GM12878 (cell line): ENCODE measurements at regions not wholly inside any gene's neighbourhood (a gene's known extent, or its start where the extent isn't known, plus 50 kb on each side); places are given as distances from the start of the nearest gene placed in this dataset.

Source experiments
- ATAC-seq: fragments of 200-7000 bp; cut with Tn5 transposase; 3 replicates; pipeline ENCODE4 v1.9.1; 2020; ENCODE audit warnings: mild to moderate bottlenecking, moderate library complexity
- BruUV-seq: library from RNA; stranded (reverse); fragments of 400-500 nt; replicated peaks from 2 replicates; lab custom pipeline; 2021; lab: Mats Ljungman, UMichigan
- CTCF ChIA-PET: fragments of 300-600 bp; sonication (Branson Sonifier 250); formaldehyde crosslinking; extraction: SDS; loops from one replicate; lab custom pipeline; 2021; ENCODE audit warnings: inconsistent platforms; lab: Yijun Ruan, JAX
- POLR2A ChIA-PET: fragments of 350-600 bp; formaldehyde crosslinking; extraction: SDS; loops from one replicate; lab custom pipeline; 2021; ENCODE audit warnings: inconsistent platforms; lab: Charles Lee
- RAD21 ChIA-PET: fragments of 300-600 bp; sonication (Branson Sonifier 250); formaldehyde crosslinking; loops from one replicate; lab custom pipeline; 2023; ENCODE audit warnings: antibody characterized with exemption; ENCODE audit not compliant: unreplicated experiment; lab: Charles Lee
- SMC1A ChIA-PET: fragments of 300-600 bp; sonication (Branson Sonifier 250); formaldehyde crosslinking; loops from one replicate; lab custom pipeline; 2023; ENCODE audit not compliant: unreplicated experiment, uncharacterized antibody; lab: Charles Lee
- DNase-seq: peaks from one replicate; pipeline ENCODE4 v3.0.0-alpha.2; 2011; ENCODE audit warnings: low read depth, low spot score
- FAIRE-seq: peaks from 3 replicates; lab custom pipeline; 2011; peaks lifted over from hg19 to GRCh38; lab: Jason Lieb, UNC
- H2AFZ ChIP-seq: 2 replicates; pipeline ENCODE4 v1.6.0; 2011; ENCODE audit warnings: low read depth, low read length, control low read depth; ENCODE audit not compliant: control insufficient read depth
- H3K27ac ChIP-seq: 2 replicates; pipeline ENCODE4 v1.5.1; 2011; ENCODE audit warnings: control low read depth; ENCODE audit not compliant: control insufficient read depth, insufficient read depth
- H3K27me3 ChIP-seq, 2 experiments: replicated peaks in 1 of 2; 2 replicates each; pipeline versions ENCODE4 v1.6.0 to v1.6.1; 2011; ENCODE audit warnings: low read length in 1 of 2; ENCODE audit not compliant: control insufficient read depth in 2 of 2, insufficient read depth in 2 of 2
- H3K36me3 ChIP-seq, 2 experiments: 2 replicates each; pipeline ENCODE4 v1.5.1; 2011; ENCODE audit warnings: low read length in 1 of 2; ENCODE audit not compliant: control insufficient read depth in 2 of 2, insufficient read depth in 2 of 2
- H3K4me1 ChIP-seq: 2 replicates; pipeline ENCODE4 v1.6.1; 2011; ENCODE audit warnings: mild to moderate bottlenecking, low read length, moderate library complexity, mixed read lengths; ENCODE audit not compliant: control insufficient read depth, insufficient read depth
- H3K4me2 ChIP-seq: 2 replicates; pipeline ENCODE4 v1.6.0; 2011; ENCODE audit warnings: control low read depth; ENCODE audit not compliant: control insufficient read depth, insufficient read depth
- H3K4me3 ChIP-seq: fragments of 200-600 bp; sonication (generic); 2 replicates; pipeline ENCODE4 v1.5.1; 2016
- H3K79me2 ChIP-seq: 2 replicates; pipeline ENCODE4 v1.6.0; 2011; ENCODE audit warnings: low read length; ENCODE audit not compliant: control insufficient read depth, insufficient read depth
- H3K9ac ChIP-seq: 2 replicates; pipeline ENCODE4 v1.8.0; 2011; ENCODE audit warnings: low read length, control low read depth, mixed read lengths; ENCODE audit not compliant: control insufficient read depth, insufficient read depth
- H3K9me3 ChIP-seq: replicated peaks from 3 replicates; pipeline ENCODE4 v1.5.1; 2011; ENCODE audit warnings: mild to moderate bottlenecking, low read length; ENCODE audit not compliant: control insufficient read depth, insufficient read depth
- H4K20me1 ChIP-seq: 2 replicates; pipeline ENCODE4 v1.6.0; 2011; ENCODE audit not compliant: control insufficient read depth, insufficient read depth
- BCL11A ChIP-seq: IDR thresholded peaks from 2 replicates; pipeline ENCODE4 v1.6.1; 2011; ENCODE audit warnings: low read depth, low read length
- BRCA1 ChIP-seq: IDR thresholded peaks from 2 replicates; pipeline ENCODE4 v1.6.1; 2011; ENCODE audit warnings: low read depth, low read length, improper control_type of control experiment
- CBX5 ChIP-seq: sonication (generic); IDR thresholded peaks from 2 replicates; pipeline ENCODE4 v1.6.1; 2016; ENCODE audit warnings: low read depth, moderate library complexity, mild to moderate bottlenecking, inconsistent platforms
- HDAC2 ChIP-seq: fragments of 200-600 bp; sonication (generic); IDR thresholded peaks from 2 replicates; pipeline ENCODE4 v1.6.1; 2017
- HDAC6 ChIP-seq: fragments of 200-600 bp; sonication (generic); IDR thresholded peaks from one replicate; pipeline ENCODE4 v1.8.0; 2017; ENCODE audit warnings: antibody characterized with exemption; ENCODE audit not compliant: unreplicated experiment
- KLF5 ChIP-seq: fragments of 450-650 bp; IDR thresholded peaks from 2 replicates; pipeline ENCODE4 v1.6.1; 2014; ENCODE audit warnings: mild to moderate bottlenecking; ENCODE audit not compliant: partially characterized antibody
- MTA2 ChIP-seq: fragments of 450-650 bp; IDR thresholded peaks from 2 replicates; pipeline ENCODE4 v1.6.1; 2016; ENCODE audit warnings: low read depth, mild to moderate bottlenecking, moderate library complexity
- NBN ChIP-seq: fragments of 450-650 bp; IDR thresholded peaks from 2 replicates; pipeline ENCODE4 v1.6.1; 2016
- PKNOX1 ChIP-seq: fragments of 450-650 bp; IDR thresholded peaks from 2 replicates; pipeline ENCODE4 v1.6.1; 2016; ENCODE audit warnings: mild to moderate bottlenecking
- SREBF1 ChIP-seq: IDR thresholded peaks from 2 replicates; pipeline ENCODE4 v1.6.1; 2012; ENCODE audit warnings: mild to moderate bottlenecking, low read length
- SRF ChIP-seq, 2 experiments: IDR thresholded peaks; 2 replicates each; pipeline ENCODE4 v1.6.1; 2011; ENCODE audit warnings: low read depth in 2 of 2, low read length in 2 of 2, mild to moderate bottlenecking in 1 of 2, moderate library complexity in 1 of 2
- SUZ12 ChIP-seq: fragments of 200-600 bp; sonication (generic); IDR thresholded peaks from one replicate; pipeline ENCODE4 v1.6.1; 2018; ENCODE audit warnings: antibody characterized with exemption, mild to moderate bottlenecking; ENCODE audit not compliant: unreplicated experiment
- TCF12 ChIP-seq: IDR thresholded peaks from 2 replicates; pipeline ENCODE4 v1.6.1; 2011; ENCODE audit warnings: low read depth, mild to moderate bottlenecking, low read length
- TCF7 ChIP-seq: IDR thresholded peaks from 2 replicates; pipeline ENCODE4 v1.6.1; 2014; ENCODE audit warnings: antibody characterized with exemption, borderline replicate concordance
- ZBTB40 ChIP-seq: fragments of 450-650 bp; IDR thresholded peaks from 2 replicates; pipeline ENCODE4 v1.6.1; 2016; ENCODE audit warnings: mild to moderate bottlenecking, moderate library complexity, borderline replicate concordance
- WGBS: methylation state at CpG from one replicate; pipeline ENCODE4 v1.1.6; 2016; ENCODE audit warnings: low lambda C conversion rate; ENCODE audit not compliant: insufficient replicate concordance, insufficient coverage; ENCODE audit errors: missing lambda C conversion rate; 5-methylcytosine and 5-hydroxymethylcytosine counted together
- in situ Hi-C: fragments of 300-500 bp; cut with MboI; formaldehyde crosslinking; loops from 9 replicates; pipeline ENCODE4 v1.14.3; 2018; ENCODE audit warnings: mixed read lengths
- intact Hi-C: fragments of 100-400 bp; cut with micrococcal nuclease; formaldehyde crosslinking; loops from one replicate; pipeline ENCODE4 v1.14.2; 2022; ENCODE audit not compliant: unreplicated experiment

- 62% methylated on average over 3 of the region's 3 CpGs for WGBS
- ATAC-seq (peak; percentile 61), FAIRE-seq (peak; percentile 31), DNase-seq (no peak)
- Histone ChIP-seq H3K36me3 (no peaks in the 10 kb centered on the region), H3K27ac (no peak overlapping the region), H2AFZ (no peak overlapping the region), H3K27me3 (0 out of 4 replicates have a peak, but pooled peaks cover 0 to 5% of the 10 kb centered on the region in 2 experiments), H3K9ac (no peak overlapping the region), H4K20me1 (no peaks in the 10 kb centered on the region), H3K4me3 (no peak overlapping the region), H3K9me3 (no peaks in the 10 kb centered on the region; the same call in 2 of the 3 replicates), H3K79me2 (no peaks in the 10 kb centered on the region), H3K4me1 (no peaks in the 10 kb centered on the region), H3K4me2 (no peak overlapping the region)
- in situ Hi-C loops (no loop called here), intact Hi-C loops (no loop called here)
- ChIA-PET CTCF (interaction anchor here (3.6 kb wide), 1 partner anchor 12 kb away, joined by 29 read pairs; no protein-coding TSS in a partner anchor), RAD21 (interaction anchor here (1.4 to 3.1 kb wide), 2 partner anchors 12 to 23 kb away, joined by 3 to 19 read pairs; no protein-coding TSS in a partner anchor), SMC1A (interaction anchor here (1.6 to 2.7 kb wide), 3 partner anchors 11 to 260 kb away, joined by 4 to 13 read pairs (median 5); no protein-coding TSS in a partner anchor), POLR2A (no interaction called here)
- TF ChIP-seq HDAC2 (no peak), MTA2 (peak; percentile 30; the same call in 1 of the 2 replicates)
- no TSS peak for BruUV-seq
These were observed 276.4 kb downstream of the SPRY1 start for GRCh38 chr4:123672987-123673386.

GRCh38 chr4:123673971-123674370, 277.4 kb downstream of the SPRY1 start:
- Histone ChIP-seq H3K9ac (no peak overlapping the region), H3K27ac (no peak overlapping the region), H3K79me2 (no peaks in the 10 kb centered on the region), H3K9me3 (no peaks in the 10 kb centered on the region; the same call in 2 of the 3 replicates), H4K20me1 (no peaks in the 10 kb centered on the region), H3K4me3 (no peak overlapping the region), H3K27me3 (0 out of 4 replicates have a peak, but pooled peaks cover 0 to 5% of the 10 kb centered on the region in 2 experiments), H3K36me3 (no peaks in the 10 kb centered on the region), H3K4me2 (no peak overlapping the region), H3K4me1 (no peaks in the 10 kb centered on the region), H2AFZ (no peak overlapping the region)
- in situ Hi-C loops (no loop called here), intact Hi-C loops (no loop called here)
- BruUV-seq = no TSS peak
- ChIA-PET SMC1A (no interaction called here), POLR2A (no interaction called here), CTCF (no interaction called here), RAD21 (no interaction called here)
- 23% methylated on average over 2 of the region's 2 CpGs for WGBS
- no peak for ATAC-seq
- no peak for FAIRE-seq
- DNase-seq = no peak
- TF ChIP-seq BRCA1 (no peak), PKNOX1 (no peak), HDAC6 (no peak), TCF12 (no peak), SRF (IDR thresholded peaks at IDR 0.05; ENCODE audit: low read depth in 2 of 2, low read length in 2 of 2) (no peak), KLF5 (no peak), SREBF1 (no peak), ZBTB40 (no peak), SUZ12 (no peak), NBN (no peak), BCL11A (no peak), CBX5 (no peak), TCF7 (no peak)
